ENCODE measurements at regions not wholly inside any gene's neighbourhood (a gene's known extent, or its start where the extent isn't known, plus 50 kb on each side); places are given as distances from the start of the nearest gene placed in this dataset.
A peak's percentile ranks its signal among the peaks of the same experiment; 100 is the strongest.

DNA sequence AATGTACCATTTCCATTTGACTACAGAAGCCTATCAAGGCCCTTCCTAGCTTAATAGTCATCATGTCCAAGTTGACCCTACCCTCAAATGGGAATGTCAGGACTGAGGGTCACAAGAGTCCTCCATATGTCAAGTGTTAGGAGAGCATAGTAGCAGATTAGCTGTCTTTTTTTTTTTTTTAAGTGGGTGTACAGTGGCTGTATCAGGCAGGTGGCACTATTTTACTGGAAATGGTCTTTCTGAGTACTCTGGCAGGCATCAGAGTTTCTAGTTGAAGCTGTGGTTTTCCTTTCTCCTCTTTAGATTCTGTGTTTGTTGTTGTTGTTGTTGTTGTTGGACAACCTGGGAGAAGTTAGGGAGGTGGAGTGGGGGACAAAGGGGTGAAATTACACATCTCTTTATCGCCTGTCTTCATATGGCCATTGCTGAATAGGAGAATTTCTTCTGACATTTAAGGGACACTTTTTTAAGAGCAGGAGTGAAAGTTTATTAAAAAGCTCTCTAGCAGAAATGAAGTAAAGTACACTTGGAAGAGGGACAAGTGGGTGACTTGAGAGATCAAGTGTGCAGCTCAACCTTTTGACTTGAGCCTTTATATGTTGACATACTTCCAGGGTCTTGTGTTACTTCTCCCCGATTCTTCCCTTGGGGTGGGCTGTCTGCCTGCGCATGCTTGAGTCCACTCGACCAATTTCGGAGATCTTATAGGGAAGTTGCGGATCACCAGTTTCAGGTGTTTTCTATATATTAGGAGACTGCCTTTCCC, 104.1 kb upstream of the FOXP2 start:
- DNase-seq (ENCODE audit: low read depth, low spot score), result no peak
- TF ChIP-seq, protein P1, sequence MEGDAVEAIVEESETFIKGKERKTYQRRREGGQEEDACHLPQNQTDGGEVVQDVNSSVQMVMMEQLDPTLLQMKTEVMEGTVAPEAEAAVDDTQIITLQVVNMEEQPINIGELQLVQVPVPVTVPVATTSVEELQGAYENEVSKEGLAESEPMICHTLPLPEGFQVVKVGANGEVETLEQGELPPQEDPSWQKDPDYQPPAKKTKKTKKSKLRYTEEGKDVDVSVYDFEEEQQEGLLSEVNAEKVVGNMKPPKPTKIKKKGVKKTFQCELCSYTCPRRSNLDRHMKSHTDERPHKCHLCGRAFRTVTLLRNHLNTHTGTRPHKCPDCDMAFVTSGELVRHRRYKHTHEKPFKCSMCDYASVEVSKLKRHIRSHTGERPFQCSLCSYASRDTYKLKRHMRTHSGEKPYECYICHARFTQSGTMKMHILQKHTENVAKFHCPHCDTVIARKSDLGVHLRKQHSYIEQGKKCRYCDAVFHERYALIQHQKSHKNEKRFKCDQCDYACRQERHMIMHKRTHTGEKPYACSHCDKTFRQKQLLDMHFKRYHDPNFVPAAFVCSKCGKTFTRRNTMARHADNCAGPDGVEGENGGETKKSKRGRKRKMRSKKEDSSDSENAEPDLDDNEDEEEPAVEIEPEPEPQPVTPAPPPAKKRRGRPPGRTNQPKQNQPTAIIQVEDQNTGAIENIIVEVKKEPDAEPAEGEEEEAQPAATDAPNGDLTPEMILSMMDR (IDR thresholded peaks at IDR 0.05; ENCODE audit: low read depth, low read length), result peak; percentile 11
- H3K4me3 ChIP-seq (ENCODE audit: low read depth, low read length), result no peak overlapping the region
- in situ Hi-C loops (cut with HindIII; ENCODE audit: low sequenced_read_pairs), result no loop called here

DNA sequence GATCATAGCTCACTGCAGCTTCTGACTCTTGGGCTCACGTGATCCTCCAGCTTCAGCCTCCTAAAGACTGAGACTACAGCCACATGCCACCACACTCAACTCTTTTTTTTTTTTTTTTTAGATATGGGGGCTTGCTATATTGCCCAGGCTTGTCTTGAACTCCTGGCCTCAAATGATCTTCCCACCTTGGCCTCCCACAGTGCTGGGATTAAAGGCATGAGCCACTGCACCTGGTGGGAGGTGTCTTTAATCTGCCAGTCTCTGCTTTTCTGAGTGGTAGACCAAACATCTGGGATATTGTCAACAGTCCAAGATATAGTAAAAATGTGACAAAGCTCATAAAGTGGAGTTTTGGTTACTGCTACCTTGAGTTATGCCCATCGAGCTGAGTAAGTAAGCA, 104.9 kb upstream of the FOXP2 start:
- in situ Hi-C loops (cut with HindIII; ENCODE audit: low sequenced_read_pairs), result no loop called here
- no peak for DNase-seq (ENCODE audit: low read depth, low spot score)
- TF ChIP-seq, protein P1 (IDR thresholded peaks at IDR 0.05; ENCODE audit: low read depth, low read length), result no peak
- no peak overlapping the region for H3K4me3 ChIP-seq (ENCODE audit: low read depth, low read length)

DNA sequence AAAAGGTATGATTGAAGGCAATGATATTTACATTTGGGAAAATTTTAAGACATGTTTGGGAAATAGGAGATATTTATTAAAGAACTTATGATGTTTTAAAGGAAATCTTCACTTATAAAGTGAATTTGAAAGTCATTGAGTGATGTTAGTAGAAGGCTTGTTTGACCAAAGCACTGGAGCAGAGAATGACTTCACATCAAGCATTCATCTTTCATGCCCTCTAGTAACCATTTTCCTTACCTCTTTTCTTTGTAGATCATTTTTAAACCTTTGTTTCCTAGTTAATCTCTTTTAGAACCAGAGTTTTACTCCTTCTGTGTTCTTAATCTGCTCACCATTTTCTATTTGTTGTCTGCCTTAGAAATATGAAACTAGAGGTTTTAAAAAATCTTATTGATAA, 111.3 kb upstream of the FOXP2 start:
- DNase-seq (ENCODE audit: low read depth, low spot score), result no peak
- in situ Hi-C loops (cut with HindIII; ENCODE audit: low sequenced_read_pairs), result no loop called here
- H3K4me3 ChIP-seq (ENCODE audit: low read depth, low read length), result no peak overlapping the region
- TF ChIP-seq, protein P1 (IDR thresholded peaks at IDR 0.05; ENCODE audit: low read depth, low read length), result no peak

DNA sequence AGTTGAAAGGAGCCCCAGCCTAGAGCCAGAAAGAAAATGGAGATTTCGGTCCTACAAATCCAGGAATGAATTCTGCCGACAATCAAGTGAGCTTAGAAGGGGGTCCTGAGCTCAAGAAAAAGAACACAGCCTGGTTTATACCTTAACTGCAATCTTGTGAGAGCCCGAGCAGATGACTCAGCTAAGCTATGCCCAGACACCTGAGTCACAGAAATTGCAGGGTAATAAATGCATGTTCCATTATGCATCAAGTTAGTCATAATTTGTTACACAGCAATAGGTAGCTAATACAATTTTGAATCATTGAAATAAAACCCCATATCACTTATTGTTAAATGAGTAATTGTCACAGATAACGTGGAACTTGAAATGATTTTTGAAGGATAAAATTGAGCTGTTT, 111.8 kb upstream of the FOXP2 start:
- in situ Hi-C loops (cut with HindIII; ENCODE audit: low sequenced_read_pairs), result no loop called here
- TF ChIP-seq, protein P1 (IDR thresholded peaks at IDR 0.05; ENCODE audit: low read depth, low read length), result no peak
- no peak for DNase-seq (ENCODE audit: low read depth, low spot score)
- no peak overlapping the region for H3K4me3 ChIP-seq (ENCODE audit: low read depth, low read length)

DNA sequence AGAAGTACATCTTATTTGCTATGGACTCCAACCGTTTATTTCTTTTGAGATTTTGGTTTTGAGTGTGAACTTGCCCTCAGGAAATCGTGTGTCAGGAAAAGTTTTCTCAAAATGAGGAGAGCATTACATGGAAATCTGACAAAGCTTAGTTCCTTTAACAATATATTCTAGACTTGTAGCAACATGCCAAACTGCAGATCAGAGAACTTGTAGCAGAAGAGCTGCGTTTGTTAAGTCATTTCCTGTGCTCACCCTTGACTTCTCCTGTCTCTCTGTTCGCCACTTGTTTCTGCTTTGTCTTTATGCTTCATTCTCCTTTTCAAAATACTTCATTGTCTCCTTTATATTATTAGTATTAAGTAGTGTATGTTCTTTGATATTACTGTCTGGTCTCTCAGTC, 116.6 kb upstream of the FOXP2 start:
- no peak for DNase-seq (ENCODE audit: low read depth, low spot score)
- in situ Hi-C loops (cut with HindIII; ENCODE audit: low sequenced_read_pairs), result no loop called here
- H3K4me3 ChIP-seq (ENCODE audit: low read depth, low read length), result no peak overlapping the region
- TF ChIP-seq, protein P1 (IDR thresholded peaks at IDR 0.05; ENCODE audit: low read depth, low read length), result no peak

DNA sequence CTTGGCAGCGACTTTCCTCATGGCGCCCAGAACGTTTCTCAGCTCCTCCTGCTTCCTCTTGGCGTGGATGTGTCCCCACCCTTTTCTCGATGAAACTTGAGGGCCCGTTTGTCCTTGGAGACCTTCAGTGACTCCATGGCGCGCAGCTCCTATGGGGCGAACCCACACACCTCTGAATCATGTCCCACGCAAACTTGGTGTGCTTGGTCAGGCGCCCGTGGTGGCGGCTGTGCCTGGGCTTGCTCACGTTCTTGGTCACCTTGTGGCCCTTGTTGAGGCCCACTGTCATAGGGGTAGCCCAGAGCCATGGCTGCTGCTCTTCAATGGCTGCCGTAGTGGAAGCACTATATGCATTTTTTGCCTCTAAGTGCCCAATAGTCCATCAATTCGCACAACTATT, 117.5 kb upstream of the FOXP2 start:
- no peak for DNase-seq (ENCODE audit: low read depth, low spot score)
- in situ Hi-C loops (cut with HindIII; ENCODE audit: low sequenced_read_pairs), result no loop called here
- no peak overlapping the region for H3K4me3 ChIP-seq (ENCODE audit: low read depth, low read length)
- TF ChIP-seq, protein P1 (IDR thresholded peaks at IDR 0.05; ENCODE audit: low read depth, low read length), result no peak
